Loucy (cell line): ENCODE measurements at regions not wholly inside any gene's neighbourhood (a gene's known extent, or its start where the extent isn't known, plus 50 kb on each side); places are given as distances from the start of the nearest gene placed in this dataset.

Experiments
- H2AFZ ChIP-seq: fragments of 200-600 bp; sonication (generic); 2 replicates; pipeline ENCODE4 v1.6.0; 2016; ENCODE audit warnings: antibody characterized with exemption, mild to moderate bottlenecking, low read length, moderate library complexity
- H3F3A ChIP-seq: fragments of 200-600 bp; 2 replicates; pipeline ENCODE4 v1.6.0; 2016; ENCODE audit warnings: antibody characterized with exemption, low read depth, mild to moderate bottlenecking
- H3K27me3 ChIP-seq: fragments of 200-600 bp; sonication (generic); 2 replicates; pipeline ENCODE4 v1.6.1; 2014; ENCODE audit warnings: low read length, mild to moderate bottlenecking; ENCODE audit not compliant: insufficient read depth, poor library complexity, severe bottlenecking
- H3K36me3 ChIP-seq: fragments of 200-600 bp; sonication (generic); 2 replicates; pipeline ENCODE4 v1.6.1; 2016; ENCODE audit warnings: low read length; ENCODE audit not compliant: insufficient read depth
- H3K4me1 ChIP-seq: fragments of 200-600 bp; sonication (generic); 2 replicates; pipeline ENCODE4 v1.5.1; 2014; ENCODE audit warnings: low read length, mild to moderate bottlenecking; ENCODE audit not compliant: insufficient read depth, poor library complexity, severe bottlenecking
- H3K4me2 ChIP-seq: fragments of 200-600 bp; sonication (generic); 2 replicates; pipeline ENCODE4 v1.6.0; 2014; ENCODE audit warnings: antibody characterized with exemption, low read length, low read depth, mild to moderate bottlenecking; ENCODE audit not compliant: poor library complexity, severe bottlenecking
- H3K4me3 ChIP-seq: fragments of 200-600 bp; sonication (generic); 2 replicates; pipeline ENCODE4 v1.5.1; 2014; ENCODE audit warnings: low read length, mild to moderate bottlenecking, mixed read lengths; ENCODE audit not compliant: poor library complexity, severe bottlenecking
- H3K79me2 ChIP-seq: fragments of 200-600 bp; sonication (generic); 2 replicates; pipeline ENCODE4 v1.6.1; 2014; ENCODE audit warnings: low read length; ENCODE audit not compliant: insufficient read depth
- H3K9ac ChIP-seq: fragments of 200-600 bp; sonication (generic); 2 replicates; pipeline ENCODE4 v1.6.0; 2014; ENCODE audit warnings: mild to moderate bottlenecking, low read depth, low read length, moderate library complexity; ENCODE audit not compliant: poor library complexity, severe bottlenecking
- H3K9me2 ChIP-seq: fragments of 200-600 bp; sonication (generic); replicated peaks from 2 replicates; pipeline ENCODE4 v1.6.1; 2016; ENCODE audit warnings: low read depth, low read length, mixed read lengths
- H3K9me3 ChIP-seq: fragments of 200-600 bp; sonication (generic); 2 replicates; pipeline ENCODE4 v1.6.1; 2014; ENCODE audit warnings: mild to moderate bottlenecking, antibody characterized with exemption, low read length, low read depth; ENCODE audit not compliant: insufficient read depth
- H4K20me1 ChIP-seq: fragments of 200-600 bp; sonication (generic); 2 replicates; pipeline ENCODE4 v1.6.0; 2014; ENCODE audit warnings: antibody characterized with exemption, low read length, mild to moderate bottlenecking; ENCODE audit not compliant: insufficient read depth, poor library complexity, severe bottlenecking
- CTCF ChIP-seq: fragments of 200-600 bp; sonication (generic); conservative IDR thresholded peaks from 2 replicates; pipeline ENCODE4 v1.5.1; 2014; ENCODE audit warnings: mild to moderate bottlenecking, antibody characterized with exemption, low read length
- EZH2phosphoT487 ChIP-seq: fragments of 200-600 bp; IDR thresholded peaks from 2 replicates; pipeline ENCODE4 v1.6.1; 2018; ENCODE audit warnings: antibody characterized with exemption, mild to moderate bottlenecking, moderate library complexity, borderline replicate concordance

GRCh38 chr21:16419188-16419921, 689.6 kb downstream of the USP25 start:
- Histone ChIP-seq H4K20me1 (no peaks in the 10 kb centered on the region), H3K79me2 (no peaks in the 10 kb centered on the region), H3K9me2 (no peaks in the 10 kb centered on the region), H3K4me2 (no peak overlapping the region), H3K9ac (no peak overlapping the region), H3K4me1 (no peaks in the 10 kb centered on the region), H3F3A (no peaks in the 10 kb centered on the region), H2AFZ (no peak overlapping the region), H3K9me3 (no peaks in the 10 kb centered on the region), H3K36me3 (no peaks in the 10 kb centered on the region), H3K27me3 (no peaks in the 10 kb centered on the region), H3K4me3 (no peak overlapping the region)
- TF ChIP-seq EZH2phosphoT487 = no peak
- TF ChIP-seq CTCF = no peak

- Histone ChIP-seq H3K4me2 (no peak overlapping the region), H3K79me2 (no peaks in the 10 kb centered on the region), H3K4me3 (no peak overlapping the region), H3K9ac (no peak overlapping the region), H3K27me3 (no peaks in the 10 kb centered on the region), H4K20me1 (no peaks in the 10 kb centered on the region), H3F3A (no peaks in the 10 kb centered on the region), H3K9me2 (no peaks in the 10 kb centered on the region), H3K9me3 (no peaks in the 10 kb centered on the region), H3K4me1 (no peaks in the 10 kb centered on the region), H2AFZ (no peak overlapping the region), H3K36me3 (no peaks in the 10 kb centered on the region)
- TF ChIP-seq EZH2phosphoT487 = no peak
- TF ChIP-seq CTCF = no peak
Measured at GRCh38 chr21:16420031-16420724, 690.4 kb downstream of the USP25 start.

- Histone ChIP-seq H3K79me2 (no peaks in the 10 kb centered on the region), H4K20me1 (no peaks in the 10 kb centered on the region), H3K9ac (no peak overlapping the region), H3K4me3 (no peak overlapping the region), H3K36me3 (no peaks in the 10 kb centered on the region), H2AFZ (no peak overlapping the region), H3K4me1 (no peaks in the 10 kb centered on the region), H3K9me3 (0 out of 2 replicates have a peak, but pooled peaks cover 3% of the 10 kb centered on the region), H3K4me2 (no peak overlapping the region), H3K27me3 (no peaks in the 10 kb centered on the region), H3K9me2 (no peaks in the 10 kb centered on the region), H3F3A (no peaks in the 10 kb centered on the region)
- TF ChIP-seq EZH2phosphoT487 (no peak), CTCF (no peak)
Measured at GRCh38 chr21:16421007-16421406, 691.2 kb downstream of the USP25 start.
